Posterior cingulate gyrus (tissue), 11 donors: ENCODE measurements at regions not wholly inside any gene's neighbourhood (a gene's known extent, or its start where the extent isn't known, plus 50 kb on each side); places are given as distances from the start of the nearest gene placed in this dataset.
"Not testable (repeated sequence)": the region's sequence is repeated elsewhere in the genome, so short reads cannot be mapped to it uniquely, and the experiment has no call there.

Experiments used
- DNase-seq, 10 donors: peaks; one replicate each; pipeline versions ENCODE4 v3.0.0 to v3.0.0-alpha.2; 2020 to 2021; ENCODE audit warnings: mixed read lengths in 3 of 10
- intact Hi-C: fragments of 100-400 bp; cut with DNase I; formaldehyde crosslinking; loops from one replicate; pipeline ENCODE4 v1.15.1; 2023

DNA sequence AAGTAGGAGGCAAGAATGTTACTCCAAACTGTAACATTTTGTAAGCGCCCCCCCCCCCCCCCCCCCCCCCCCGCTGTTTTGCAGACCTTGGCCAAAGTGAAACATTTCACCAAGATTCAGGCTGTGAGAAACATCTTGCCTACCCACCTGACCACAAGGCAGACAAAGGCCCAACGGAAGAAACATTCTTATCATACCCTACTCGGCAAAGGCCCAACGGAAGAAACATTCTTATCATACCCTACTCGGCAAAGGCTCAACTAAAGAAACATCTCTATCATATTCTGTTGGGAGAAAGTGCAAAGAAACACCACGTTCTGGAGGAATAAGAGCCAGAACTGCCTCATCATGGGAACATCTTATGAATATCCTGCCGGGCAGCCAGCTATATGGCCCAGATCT, 117.1 kb downstream of the JRKL start:
- no peak for DNase-seq
- intact Hi-C loops, result no loop called here

DNA sequence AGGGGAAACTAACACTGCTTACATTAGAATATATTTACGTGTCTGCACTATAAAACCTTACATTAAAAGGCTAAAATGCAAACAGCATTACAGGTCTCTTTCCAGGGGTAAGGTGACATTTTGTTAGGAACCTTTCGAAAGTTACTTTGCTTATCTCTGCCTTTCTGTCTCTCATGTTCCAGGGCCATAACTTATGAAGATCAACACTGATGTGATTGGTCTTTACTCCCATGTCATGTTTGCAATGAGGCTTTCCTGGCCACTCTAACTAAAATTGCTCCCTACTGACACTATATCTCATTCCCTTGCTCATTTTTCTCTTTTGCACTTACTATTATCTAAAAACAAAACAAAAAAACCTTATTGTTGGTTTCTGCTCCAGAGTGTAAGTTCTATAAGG, 119.0 kb downstream of the JRKL start:
- DNase-seq, result no peak
- intact Hi-C loops, result no loop called here

DNA sequence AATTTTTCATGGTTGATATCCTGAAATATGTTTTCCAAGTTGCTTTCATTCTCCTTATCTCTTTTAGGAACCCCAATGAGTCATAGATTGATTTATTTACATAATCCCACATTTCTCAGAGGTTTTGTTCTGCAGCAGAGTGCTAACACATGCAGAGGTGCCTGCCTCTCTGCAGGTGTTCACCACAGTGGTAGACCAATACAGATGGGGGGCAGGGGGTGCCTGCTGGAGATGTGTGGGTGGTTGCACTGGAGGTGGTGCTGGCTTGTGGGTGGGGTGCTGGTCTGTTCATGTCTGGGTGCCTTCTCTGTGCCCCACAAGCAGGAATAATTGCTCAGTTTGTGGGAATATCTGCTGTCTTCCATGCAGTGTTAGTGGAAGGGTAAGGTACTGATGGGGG, 131.1 kb downstream of the JRKL start:
- intact Hi-C loops, result no loop called here

DNA sequence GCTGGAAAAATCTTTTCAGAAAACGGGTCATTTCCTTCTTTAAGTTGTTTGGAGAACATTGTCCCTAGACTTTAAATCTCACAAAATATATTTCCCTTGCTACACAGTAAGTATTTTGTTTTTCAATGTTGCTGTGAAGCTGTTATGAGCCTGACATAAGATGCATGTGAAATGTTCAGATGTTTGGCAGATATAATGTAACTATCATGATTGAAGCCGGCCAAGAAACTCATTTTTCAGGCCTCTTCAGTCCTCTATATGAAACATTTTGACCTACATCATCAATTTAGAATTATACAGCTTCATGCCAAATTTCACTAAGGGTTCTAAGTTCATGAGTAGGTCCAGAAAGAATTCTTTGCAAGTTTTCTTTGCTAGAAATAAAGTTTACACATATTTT, 133.8 kb downstream of the JRKL start:
- DNase-seq, result no peak
- intact Hi-C loops, result no loop called here

More for the DNA sequence above, 131.1 kb downstream of the JRKL start:
- peak in 1 of 10 donors; percentile 30 for DNase-seq

GRCh38 chr11:96524475-96524874, 134.7 kb downstream of the JRKL start:
- intact Hi-C loops, result no loop called here
- no peak for DNase-seq

GRCh38 chr11:96530473-96530872, 140.7 kb downstream of the JRKL start:
- intact Hi-C loops, result no loop called here
- no peak for DNase-seq

DNA sequence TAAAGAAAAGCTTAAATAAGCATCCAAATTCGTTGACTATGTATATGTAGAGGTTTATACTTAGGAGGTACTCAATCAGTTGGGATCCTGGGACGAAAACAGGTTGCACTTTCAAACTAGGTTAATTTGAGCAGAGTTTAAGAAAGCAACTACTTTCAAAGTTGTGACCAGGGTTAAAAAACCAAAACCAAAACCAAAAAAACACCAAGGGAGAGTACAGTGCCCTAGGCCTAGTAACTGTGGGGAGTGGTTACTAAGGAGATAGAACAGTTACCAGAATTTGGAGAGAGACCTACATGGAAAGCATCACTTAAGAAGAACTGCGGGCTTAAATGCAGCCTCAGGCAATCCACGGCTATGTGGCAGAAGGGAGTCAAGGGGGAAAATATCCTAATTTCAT, 148.3 kb downstream of the JRKL start:
- DNase-seq, result no peak
- intact Hi-C loops, result no loop called here

DNA sequence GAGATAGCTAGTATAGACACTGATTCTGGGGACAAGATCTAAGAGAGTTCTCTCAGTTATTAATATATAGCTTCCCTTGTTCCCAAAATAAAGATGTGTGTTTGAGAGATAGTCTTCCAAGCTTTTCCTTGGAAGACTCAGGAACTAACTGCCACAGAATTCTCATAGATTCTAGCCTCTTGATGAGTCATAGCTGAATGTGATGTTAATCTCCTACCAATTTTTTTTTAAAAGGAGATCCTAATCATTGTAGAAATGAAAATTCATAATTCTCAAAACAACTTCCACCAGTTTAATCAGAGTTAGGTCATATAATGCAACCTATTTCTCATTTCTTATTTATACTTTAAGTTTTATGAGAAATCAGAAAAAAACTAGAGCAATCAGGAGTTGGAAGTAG, 148.8 kb downstream of the JRKL start:
- intact Hi-C loops, result no loop called here
- no peak for DNase-seq

DNA sequence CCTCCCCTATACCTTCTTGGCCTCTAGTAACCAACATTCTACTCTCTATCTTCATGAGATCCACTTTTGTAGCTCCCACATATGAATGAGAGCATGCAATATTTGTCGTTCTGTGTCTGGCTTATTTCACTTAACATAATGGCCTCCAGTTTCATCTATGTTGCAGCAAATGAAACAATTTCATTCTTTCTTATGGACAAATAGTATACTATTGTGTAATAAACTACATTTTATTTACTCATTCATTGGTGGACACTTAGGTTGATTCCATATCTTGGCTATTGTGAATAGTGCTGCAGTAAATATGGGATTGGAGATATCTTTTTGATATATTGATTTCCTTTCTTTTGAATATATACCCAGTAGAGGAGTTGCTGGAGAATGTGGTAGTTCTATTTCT, 151.1 kb downstream of the JRKL start:
- no peak for DNase-seq
- intact Hi-C loops, result no loop called here

DNA sequence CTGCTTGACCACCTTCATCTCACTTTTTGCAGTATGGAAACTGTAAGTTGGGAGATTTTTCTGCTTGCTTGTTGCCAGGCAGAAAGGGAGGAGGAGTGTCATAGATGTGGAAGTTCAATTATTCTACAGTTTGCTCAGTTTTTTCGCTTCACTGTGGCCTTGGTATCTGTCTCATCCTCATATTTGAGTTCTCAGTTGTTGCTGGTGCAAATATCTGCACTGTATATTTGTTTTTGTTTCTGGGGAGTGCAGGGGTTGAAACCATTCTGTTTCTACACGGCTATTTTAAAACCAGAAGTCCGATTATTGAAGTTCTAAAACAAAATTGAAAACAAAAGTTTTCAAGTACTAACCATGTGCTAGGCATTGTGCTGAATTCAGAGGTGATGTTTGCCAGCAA, 153.4 kb downstream of the JRKL start:
- intact Hi-C loops, result no loop called here

DNA sequence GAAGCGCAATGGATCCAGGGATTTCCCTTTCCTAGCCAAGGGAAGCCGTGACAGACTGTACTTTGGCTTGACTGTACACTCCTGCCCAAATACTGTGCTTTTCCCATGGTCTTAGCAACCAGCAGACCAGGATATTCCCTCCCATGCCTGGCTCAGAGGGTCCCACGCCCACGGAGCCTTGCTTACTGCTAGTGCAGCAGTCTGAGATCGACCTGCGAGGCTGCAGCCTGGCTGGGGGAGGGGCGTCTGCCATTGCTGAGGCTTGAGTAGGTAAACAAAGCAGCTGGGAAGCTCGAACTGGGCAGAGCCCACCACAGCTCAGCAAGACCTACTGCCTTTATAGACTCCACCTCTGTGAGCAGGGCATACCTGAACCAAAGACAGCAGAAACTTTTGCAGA, 155.4 kb downstream of the JRKL start:
- peak in 2 of 10 donors; percentile 50 to 73 for DNase-seq
- intact Hi-C loops, result not testable (repeated sequence)

More for the DNA sequence above, 153.4 kb downstream of the JRKL start:
- no peak for DNase-seq

- intact Hi-C loops, result no loop called here
- peak in 1 of 10 donors; percentile 44 for DNase-seq
Observed at GRCh38 chr11:96551136-96551535, 161.3 kb downstream of the JRKL start.

- intact Hi-C loops, result no loop called here
- no peak for DNase-seq
Observed at GRCh38 chr11:96554236-96554820, 164.5 kb downstream of the JRKL start.

- intact Hi-C loops, DNase-seq: not testable (repeated sequence)
Observed at GRCh38 chr11:96555826-96556225, 166.0 kb downstream of the JRKL start.

- DNase-seq, intact Hi-C loops: not testable (repeated sequence)
Observed at GRCh38 chr11:96560727-96561126, 170.9 kb downstream of the JRKL start.

DNA sequence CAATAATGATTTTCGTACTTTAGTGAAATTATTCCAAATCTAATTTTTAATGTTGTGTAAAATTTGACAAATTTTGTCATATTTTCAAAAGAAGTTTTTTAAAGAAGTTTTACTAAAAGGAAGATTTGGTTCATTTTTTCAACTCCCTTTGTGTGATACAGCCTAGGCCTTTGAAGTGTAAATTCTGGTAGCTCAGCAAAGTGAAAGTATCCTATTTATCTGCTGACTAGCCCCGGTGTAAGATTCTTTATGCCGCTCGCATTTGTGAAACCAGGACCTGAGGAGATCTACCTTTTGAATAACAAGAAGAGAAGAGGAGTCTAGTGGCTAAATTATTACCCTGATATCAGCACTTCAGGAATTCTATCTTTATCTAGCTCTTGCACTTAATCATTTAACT, 177.4 kb downstream of the JRKL start:
- no peak for DNase-seq
- intact Hi-C loops, result no loop called here

GRCh38 chr11:96567667-96568066, 177.9 kb downstream of the JRKL start:
- DNase-seq, result no peak
- intact Hi-C loops, result no loop called here

- intact Hi-C loops, result no loop called here
- no peak for DNase-seq
Observed at GRCh38 chr11:96576383-96576782, 186.6 kb downstream of the JRKL start.

- intact Hi-C loops, result no loop called here
- DNase-seq, result no peak
Observed at GRCh38 chr11:96578379-96578778, 188.6 kb downstream of the JRKL start.

DNA sequence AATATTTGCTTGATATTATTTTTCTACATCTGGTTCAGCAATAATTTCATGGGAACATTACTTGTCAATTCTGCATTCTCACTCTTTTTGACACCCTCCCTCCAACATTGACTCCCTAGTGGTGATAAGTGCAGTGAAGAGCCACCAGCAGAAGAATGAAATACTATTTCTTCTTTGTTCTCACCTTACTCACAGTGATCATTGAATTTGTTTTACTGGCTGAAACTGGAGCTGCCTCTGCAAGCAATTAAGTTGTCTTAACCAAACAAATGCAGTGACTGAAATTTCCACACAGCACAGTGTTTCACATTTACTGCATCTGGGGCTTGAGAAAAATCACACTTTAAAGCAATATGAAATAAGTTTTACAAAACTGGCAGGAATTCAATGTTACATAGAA, 189.8 kb downstream of the JRKL start:
- intact Hi-C loops, result no loop called here
- no peak for DNase-seq

GRCh38 chr11:96580476-96581040, 190.7 kb downstream of the JRKL start:
- intact Hi-C loops, result no loop called here
- no peak for DNase-seq

- DNase-seq, intact Hi-C loops: not testable (repeated sequence)
Observed at GRCh38 chr11:96585944-96586880, 196.4 kb downstream of the JRKL start.
